IMR-90 (cell line): ENCODE measurements at regions not wholly inside any gene's neighbourhood (a gene's known extent, or its start where the extent isn't known, plus 50 kb on each side); places are given as distances from the start of the nearest gene placed in this dataset.

Experiments used
- ATAC-seq: fragments of 200-7000 bp; cut with Tn5 transposase; 2 replicates; pipeline ENCODE4 v1.9.1; 2020; ENCODE audit warnings: low read depth, mild to moderate bottlenecking, moderate library complexity
- BruUV-seq: library from RNA; stranded (reverse); fragments of 400-500 nt; replicated peaks from 2 replicates; lab custom pipeline; 2021; lab: Mats Ljungman, UMichigan
- CTCF ChIA-PET: fragments of 300-600 bp; formaldehyde crosslinking; extraction: SDS; loops from one replicate; lab custom pipeline; 2021; ENCODE audit warnings: antibody characterized with exemption; lab: Yijun Ruan, JAX
- POLR2A ChIA-PET: fragments of 300-600 bp; sonication (Branson Sonifier 250); formaldehyde crosslinking; loops from one replicate; lab custom pipeline; 2022; ENCODE audit warnings: antibody characterized with exemption; ENCODE audit not compliant: unreplicated experiment; lab: Charles Lee
- DNase-seq: peaks from one replicate; pipeline ENCODE4 v3.0.0; 2013
- H2AFZ ChIP-seq: replicated peaks from 2 replicates; pipeline ENCODE3; 2013; ENCODE audit warnings: low read length, mild to moderate bottlenecking; ENCODE audit not compliant: poor library complexity
- H2AK5ac ChIP-seq: 2 replicates; pipeline ENCODE4 v1.6.1; 2013; ENCODE audit warnings: low read depth, low read length, inconsistent platforms
- H2AK9ac ChIP-seq: replicated peaks from 2 replicates; pipeline ENCODE3; 2013; ENCODE audit warnings: mild to moderate bottlenecking, low read depth, low read length, moderate library complexity; ENCODE audit not compliant: poor library complexity
- H2BK120ac ChIP-seq: 2 replicates; pipeline ENCODE4 v1.6.1; 2013; ENCODE audit warnings: low read depth, low read length, inconsistent platforms
- H2BK15ac ChIP-seq: 3 replicates; pipeline ENCODE4 v1.6.1; 2013; ENCODE audit warnings: low read depth, low read length, inconsistent platforms
- H2BK20ac ChIP-seq: 2 replicates; pipeline ENCODE4 v1.6.1; 2013; ENCODE audit warnings: low read depth, mild to moderate bottlenecking, inconsistent platforms, low read length, moderate library complexity
- H2BK5ac ChIP-seq: 2 replicates; pipeline ENCODE4 v1.6.1; 2013; ENCODE audit warnings: mild to moderate bottlenecking, low read depth, low read length, inconsistent platforms; ENCODE audit not compliant: poor library complexity, severe bottlenecking
- H3K14ac ChIP-seq: replicated peaks from 2 replicates; pipeline ENCODE4 v1.6.1; 2013; ENCODE audit warnings: low read depth, low read length, inconsistent platforms
- H3K18ac ChIP-seq: 2 replicates; pipeline ENCODE4 v1.6.1; 2013; ENCODE audit warnings: low read depth, low read length, control low read depth
- H3K23ac ChIP-seq: 2 replicates; pipeline ENCODE4 v1.6.1; 2013; ENCODE audit warnings: low read depth, low read length, inconsistent platforms
- H3K27ac ChIP-seq: 2 replicates; pipeline ENCODE4 v1.5.1; 2013; ENCODE audit warnings: mild to moderate bottlenecking, control low read depth, low read length; ENCODE audit not compliant: insufficient read depth
- H3K27me3 ChIP-seq: 2 replicates; pipeline ENCODE4 v1.6.1; 2013; ENCODE audit warnings: low read length; ENCODE audit not compliant: control insufficient read depth, insufficient read depth
- H3K36me3 ChIP-seq: 2 replicates; pipeline ENCODE4 v1.6.1; 2013; ENCODE audit warnings: low read length, mixed read lengths; ENCODE audit not compliant: control insufficient read depth, insufficient read depth
- H3K4ac ChIP-seq: 2 replicates; pipeline ENCODE4 v1.6.1; 2013; ENCODE audit warnings: low read depth, low read length, inconsistent platforms
- H3K4me1 ChIP-seq: 2 replicates; pipeline ENCODE4 v1.6.1; 2013; ENCODE audit warnings: low read length, mixed read lengths; ENCODE audit not compliant: control insufficient read depth, insufficient read depth
- H3K4me2 ChIP-seq: 2 replicates; pipeline ENCODE4 v1.6.1; 2013; ENCODE audit warnings: low read depth, mild to moderate bottlenecking, control low read depth, low read length, moderate library complexity
- H3K4me3 ChIP-seq: 2 replicates; pipeline ENCODE4 v1.5.1; 2013; ENCODE audit warnings: low read depth, mild to moderate bottlenecking, control low read depth, low read length, moderate library complexity; ENCODE audit not compliant: insufficient read depth
- H3K56ac ChIP-seq: 2 replicates; pipeline ENCODE4 v1.6.1; 2013; ENCODE audit warnings: low read length, inconsistent platforms; ENCODE audit not compliant: insufficient read depth; ENCODE audit errors: extremely low read depth
- H3K79me1 ChIP-seq, 2 experiments: 2 replicates each; pipeline ENCODE4 v1.6.1; 2013; ENCODE audit warnings: low read length in 2 of 2, inconsistent platforms in 1 of 2, low read depth in 1 of 2
- H3K9ac ChIP-seq: 2 replicates; pipeline ENCODE4 v1.6.1; 2013; ENCODE audit warnings: low read depth, low read length, control low read depth
- H3K9me1 ChIP-seq: 2 replicates; pipeline ENCODE4 v1.6.1; 2013; ENCODE audit warnings: low read length, inconsistent platforms; ENCODE audit not compliant: insufficient read depth
- H3K9me3 ChIP-seq: 2 replicates; pipeline ENCODE4 v1.6.1; 2013; ENCODE audit warnings: low read length; ENCODE audit not compliant: control insufficient read depth, insufficient read depth
- H4K20me1 ChIP-seq: 2 replicates; pipeline ENCODE4 v1.6.1; 2013; ENCODE audit warnings: low read length, inconsistent platforms; ENCODE audit not compliant: insufficient read depth
- H4K5ac ChIP-seq: 2 replicates; pipeline ENCODE4 v1.6.1; 2013; ENCODE audit warnings: mild to moderate bottlenecking, low read depth, low read length, control low read depth
- H4K8ac ChIP-seq, 2 experiments: 2 replicates each; pipeline ENCODE4 v1.6.1; 2013; ENCODE audit warnings: low read depth in 2 of 2, low read length in 2 of 2, control low read depth in 1 of 2, inconsistent platforms in 1 of 2
- H4K91ac ChIP-seq: 2 replicates; pipeline ENCODE4 v1.6.1; 2013; ENCODE audit warnings: low read depth, low read length, inconsistent platforms; ENCODE audit not compliant: insufficient read depth
- BHLHE40 ChIP-seq: fragments of 150-350 bp; IDR thresholded peaks from 2 replicates; pipeline ENCODE4 v1.6.1; 2016; ENCODE audit warnings: mild to moderate bottlenecking, low read depth, low read length
- CEBPB ChIP-seq: IDR thresholded peaks from 2 replicates; pipeline ENCODE4 v1.6.1; 2012; ENCODE audit warnings: low read depth, low read length, improper control_type of control experiment
- CTCF ChIP-seq: conservative IDR thresholded peaks from 2 replicates; pipeline ENCODE4 v1.5.1; 2012; ENCODE audit warnings: mild to moderate bottlenecking, low read depth, low read length, improper control_type of control experiment
- ELK1 ChIP-seq: fragments of 150-350 bp; IDR thresholded peaks from 2 replicates; pipeline ENCODE4 v1.6.1; 2016; ENCODE audit warnings: low read depth, mild to moderate bottlenecking, low read length, moderate library complexity, borderline replicate concordance
- FOS ChIP-seq: fragments of 150-350 bp; IDR thresholded peaks from 2 replicates; pipeline ENCODE4 v1.6.1; 2016; ENCODE audit warnings: low read depth, low read length
- MXI1 ChIP-seq: IDR thresholded peaks from 2 replicates; pipeline ENCODE4 v1.6.1; 2012; ENCODE audit warnings: low read depth, mild to moderate bottlenecking, low read length, moderate library complexity, borderline replicate concordance
- POLR2A ChIP-seq: IDR thresholded peaks from 2 replicates; pipeline ENCODE4 v1.6.1; 2012; ENCODE audit warnings: mild to moderate bottlenecking, low read depth, low read length
- RAD21 ChIP-seq: IDR thresholded peaks from 2 replicates; pipeline ENCODE4 v1.6.1; 2012; ENCODE audit warnings: low read length, improper control_type of control experiment
- RCOR1 ChIP-seq: IDR thresholded peaks from 2 replicates; pipeline ENCODE4 v1.6.1; 2012; ENCODE audit warnings: mild to moderate bottlenecking, low read length, improper control_type of control experiment; ENCODE audit not compliant: insufficient replicate concordance
- RFX5 ChIP-seq: IDR thresholded peaks from 2 replicates; pipeline ENCODE4 v1.8.0; 2012; ENCODE audit warnings: low read depth, mild to moderate bottlenecking, low read length, moderate library complexity
- SMC3 ChIP-seq: fragments of 150-350 bp; IDR thresholded peaks from 2 replicates; pipeline ENCODE4 v1.6.1; 2016; ENCODE audit warnings: low read depth, mild to moderate bottlenecking, antibody characterized with exemption, low read length, moderate library complexity
- USF2 ChIP-seq: fragments of 150-350 bp; IDR thresholded peaks from 2 replicates; pipeline ENCODE4 v1.6.1; 2017; ENCODE audit warnings: mild to moderate bottlenecking, antibody characterized with exemption, low read length, low read depth
- WGBS, 2 experiments: methylation state at CpG; one replicate each; pipeline versions ENCODE4 v1.1.5 to v1.1.7; 2013; ENCODE audit warnings: missing lambda C conversion rate in 2 of 2; ENCODE audit not compliant: insufficient read length in 1 of 2; ENCODE audit errors: extremely low coverage in 2 of 2; 5-methylcytosine and 5-hydroxymethylcytosine counted together
- dilution Hi-C: fragments of 300-500 bp; cut with HindIII; formaldehyde crosslinking; loops from one replicate; pipeline ENCODE4 v1.14.3; 2018; ENCODE audit warnings: low sequenced_read_pairs; ENCODE audit not compliant: unreplicated experiment
- in situ Hi-C: fragments of 300-500 bp; cut with MboI; formaldehyde crosslinking; loops from 3 replicates; pipeline ENCODE4 v1.14.3; 2019; ENCODE audit warnings: low sequenced_read_pairs, inconsistent platforms, mixed read lengths
- intact Hi-C: fragments of 100-400 bp; cut with micrococcal nuclease; formaldehyde crosslinking; loops from 2 replicates; pipeline ENCODE4 v1.10.0; 2022

- ATAC-seq (no peak), DNase-seq (no peak)
- H3K14ac ChIP-seq = no peak overlapping the region
- H4K5ac ChIP-seq = no peak overlapping the region
- H2AK5ac ChIP-seq = no peak overlapping the region
- in situ Hi-C loops (no loop called here), dilution Hi-C loops (no loop called here), intact Hi-C loops (no loop called here)
- no peak overlapping the region for H4K91ac ChIP-seq
- H3K4ac ChIP-seq = no peak overlapping the region
- H3K36me3 ChIP-seq = no peaks in the 10 kb centered on the region
- no peak overlapping the region for H3K4me3 ChIP-seq
- ChIA-PET CTCF (no interaction called here), POLR2A (no interaction called here)
- H3K23ac ChIP-seq = no peak overlapping the region
- no peak overlapping the region for H3K9ac ChIP-seq
- H3K27ac ChIP-seq = no peak overlapping the region
- TF ChIP-seq RCOR1 (no peak), POLR2A (no peak), BHLHE40 (no peak), MXI1 (no peak), CTCF (no peak), CEBPB (no peak), SMC3 (no peak), USF2 (no peak), RFX5 (no peak), RAD21 (no peak), ELK1 (no peak), FOS (no peak)
- H2BK15ac ChIP-seq = no peak overlapping the region
- H3K18ac ChIP-seq = no peak overlapping the region
- no peak overlapping the region for H3K4me2 ChIP-seq
- H2BK5ac ChIP-seq = no peak overlapping the region
- H3K56ac ChIP-seq = no peak overlapping the region
- H2AFZ ChIP-seq = no peak overlapping the region
- no peak overlapping the region for H2BK20ac ChIP-seq
- WGBS, 2 experiments = no CpG with 5 or more reads among the region's 2 CpGs
- peaks cover 10% of the 10 kb centered on the region; the same call in 1 of the 2 replicates for H3K9me3 ChIP-seq
- H2AK9ac ChIP-seq = no peak overlapping the region
- H2BK120ac ChIP-seq = no peak overlapping the region
- H4K20me1 ChIP-seq = no peaks in the 10 kb centered on the region
- H3K4me1 ChIP-seq = no peaks in the 10 kb centered on the region
- H3K79me1 ChIP-seq = no peaks in the 10 kb centered on the region
- no TSS peak for BruUV-seq
- no peaks in the 10 kb centered on the region for H3K9me1 ChIP-seq
- no peaks in the 10 kb centered on the region for H3K27me3 ChIP-seq
- H4K8ac ChIP-seq = no peak overlapping the region
Observed at GRCh38 chrX:80576806-80577533, 156.7 kb downstream of the TENT5D start.
